Hepatocyte (in vitro differentiated cells): ENCODE measurements at regions not wholly inside any gene's neighbourhood (a gene's known extent, or its start where the extent isn't known, plus 50 kb on each side); places are given as distances from the start of the nearest gene placed in this dataset.

ENCODE experiments used
- EZH2 ChIP-seq: fragments of 200-600 bp; sonication (generic); IDR thresholded peaks from 2 replicates; pipeline ENCODE4 v1.6.1; 2016; ENCODE audit warnings: antibody characterized with exemption, mild to moderate bottlenecking, borderline replicate concordance
- TF ChIP-seq, protein P1 (sequence below): fragments of 200-600 bp; sonication (generic); IDR thresholded peaks from 2 replicates; pipeline ENCODE4 v1.5.1; 2016; ENCODE audit warnings: antibody characterized with exemption, mild to moderate bottlenecking; ENCODE audit not compliant: poor library complexity

DNA sequence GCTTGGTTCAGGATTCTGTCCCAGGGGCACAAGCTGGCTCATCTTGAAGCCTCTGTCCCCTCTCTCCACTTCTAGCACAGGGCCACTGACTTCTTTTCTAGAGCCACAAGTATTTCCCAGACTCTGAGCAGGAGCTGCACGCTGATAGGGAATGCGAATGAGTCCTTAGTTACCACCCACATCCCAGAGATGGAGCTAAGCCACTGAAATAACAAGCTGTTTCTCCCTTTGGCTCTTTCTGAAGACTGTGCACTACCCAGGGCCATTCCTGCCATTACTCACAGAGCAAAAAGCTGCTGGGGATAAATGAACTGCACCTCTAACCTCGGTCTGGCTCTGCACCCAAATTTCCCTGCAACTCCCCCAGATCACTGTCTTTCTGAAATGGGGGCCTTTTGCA lies 70.6 kb downstream of the TSN start:
- TF ChIP-seq EZH2, result no peak
- TF ChIP-seq, protein P1, sequence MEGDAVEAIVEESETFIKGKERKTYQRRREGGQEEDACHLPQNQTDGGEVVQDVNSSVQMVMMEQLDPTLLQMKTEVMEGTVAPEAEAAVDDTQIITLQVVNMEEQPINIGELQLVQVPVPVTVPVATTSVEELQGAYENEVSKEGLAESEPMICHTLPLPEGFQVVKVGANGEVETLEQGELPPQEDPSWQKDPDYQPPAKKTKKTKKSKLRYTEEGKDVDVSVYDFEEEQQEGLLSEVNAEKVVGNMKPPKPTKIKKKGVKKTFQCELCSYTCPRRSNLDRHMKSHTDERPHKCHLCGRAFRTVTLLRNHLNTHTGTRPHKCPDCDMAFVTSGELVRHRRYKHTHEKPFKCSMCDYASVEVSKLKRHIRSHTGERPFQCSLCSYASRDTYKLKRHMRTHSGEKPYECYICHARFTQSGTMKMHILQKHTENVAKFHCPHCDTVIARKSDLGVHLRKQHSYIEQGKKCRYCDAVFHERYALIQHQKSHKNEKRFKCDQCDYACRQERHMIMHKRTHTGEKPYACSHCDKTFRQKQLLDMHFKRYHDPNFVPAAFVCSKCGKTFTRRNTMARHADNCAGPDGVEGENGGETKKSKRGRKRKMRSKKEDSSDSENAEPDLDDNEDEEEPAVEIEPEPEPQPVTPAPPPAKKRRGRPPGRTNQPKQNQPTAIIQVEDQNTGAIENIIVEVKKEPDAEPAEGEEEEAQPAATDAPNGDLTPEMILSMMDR, result no peak
